ENCODE measurements at regions not wholly inside any gene's neighbourhood (a gene's known extent, or its start where the extent isn't known, plus 50 kb on each side); places are given as distances from the start of the nearest gene placed in this dataset.
A peak's percentile ranks its signal among the peaks of the same experiment; 100 is the strongest.

DNA sequence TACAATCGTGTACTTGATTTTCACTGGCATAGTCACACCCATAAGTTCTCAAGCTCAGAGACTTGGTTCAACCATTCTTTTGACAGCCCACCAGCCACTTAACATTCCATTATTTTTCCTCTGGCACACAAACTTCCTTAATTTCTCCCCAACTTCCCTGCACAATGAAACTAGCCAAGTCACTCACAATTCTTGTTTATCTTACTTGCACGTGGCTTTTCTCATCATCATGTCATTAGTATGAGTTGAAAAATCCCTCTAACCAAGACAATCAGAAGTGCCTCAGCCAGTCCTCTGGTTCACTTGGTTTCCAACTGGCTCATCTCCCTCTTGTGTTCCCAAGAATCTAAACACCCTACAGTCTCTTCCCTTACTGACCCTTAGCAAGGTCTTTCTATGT lies 110.5 kb upstream of the PTPRG start:
- no peaks in the 10 kb centered on the region for H3K4me1 ChIP-seq

GRCh38 chr3:61451841-61452240 lies 109.5 kb upstream of the PTPRG start:
- WGBS, 5 donors = 84 to 93% (median 89%) methylated on average over 4 of the region's 4 CpGs
- intact Hi-C loops (cut with DNase I; ENCODE audit: low total_unique reads) = no loop called here
- TF ChIP-seq POLR2A (IDR thresholded peaks at IDR 0.05) (no peak), EP300 (IDR thresholded peaks at IDR 0.05) (no peak), POLR2AphosphoS5 (IDR thresholded peaks at IDR 0.05) (no peak)
- TF ChIP-seq, protein P1, sequence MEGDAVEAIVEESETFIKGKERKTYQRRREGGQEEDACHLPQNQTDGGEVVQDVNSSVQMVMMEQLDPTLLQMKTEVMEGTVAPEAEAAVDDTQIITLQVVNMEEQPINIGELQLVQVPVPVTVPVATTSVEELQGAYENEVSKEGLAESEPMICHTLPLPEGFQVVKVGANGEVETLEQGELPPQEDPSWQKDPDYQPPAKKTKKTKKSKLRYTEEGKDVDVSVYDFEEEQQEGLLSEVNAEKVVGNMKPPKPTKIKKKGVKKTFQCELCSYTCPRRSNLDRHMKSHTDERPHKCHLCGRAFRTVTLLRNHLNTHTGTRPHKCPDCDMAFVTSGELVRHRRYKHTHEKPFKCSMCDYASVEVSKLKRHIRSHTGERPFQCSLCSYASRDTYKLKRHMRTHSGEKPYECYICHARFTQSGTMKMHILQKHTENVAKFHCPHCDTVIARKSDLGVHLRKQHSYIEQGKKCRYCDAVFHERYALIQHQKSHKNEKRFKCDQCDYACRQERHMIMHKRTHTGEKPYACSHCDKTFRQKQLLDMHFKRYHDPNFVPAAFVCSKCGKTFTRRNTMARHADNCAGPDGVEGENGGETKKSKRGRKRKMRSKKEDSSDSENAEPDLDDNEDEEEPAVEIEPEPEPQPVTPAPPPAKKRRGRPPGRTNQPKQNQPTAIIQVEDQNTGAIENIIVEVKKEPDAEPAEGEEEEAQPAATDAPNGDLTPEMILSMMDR (IDR thresholded peaks at IDR 0.05) = no peak
- Histone ChIP-seq H3K27me3 (no peaks in the 10 kb centered on the region), H3K9me3 (no peaks in the 10 kb centered on the region), H3K36me3 (no peaks in the 10 kb centered on the region), H3K4me3 (no peak overlapping the region), H3K4me1 (no peaks in the 10 kb centered on the region), H3K27ac (no peak overlapping the region)
- DNase-seq = no peak

More for the DNA sequence above, 110.5 kb upstream of the PTPRG start:
- TF ChIP-seq, protein P1 (IDR thresholded peaks at IDR 0.05) = no peak
- TF ChIP-seq POLR2AphosphoS5 (IDR thresholded peaks at IDR 0.05) = no peak
- no peak for TF ChIP-seq EP300 (IDR thresholded peaks at IDR 0.05)
- TF ChIP-seq POLR2A (IDR thresholded peaks at IDR 0.05) = no peak
- intact Hi-C loops (cut with DNase I; ENCODE audit: low total_unique reads) = no loop called here
- no peak overlapping the region for H3K27ac ChIP-seq
- DNase-seq = peak in 1 of 2 donors; percentile 5
- no peak overlapping the region for H3K4me3 ChIP-seq
- H3K27me3 ChIP-seq = no peaks in the 10 kb centered on the region
- H3K36me3 ChIP-seq = no peaks in the 10 kb centered on the region
- 33 to 50% (median 36%) methylated on average over 2 of the region's 2 CpGs for WGBS, 5 donors
- no peaks in the 10 kb centered on the region for H3K9me3 ChIP-seq

DNA sequence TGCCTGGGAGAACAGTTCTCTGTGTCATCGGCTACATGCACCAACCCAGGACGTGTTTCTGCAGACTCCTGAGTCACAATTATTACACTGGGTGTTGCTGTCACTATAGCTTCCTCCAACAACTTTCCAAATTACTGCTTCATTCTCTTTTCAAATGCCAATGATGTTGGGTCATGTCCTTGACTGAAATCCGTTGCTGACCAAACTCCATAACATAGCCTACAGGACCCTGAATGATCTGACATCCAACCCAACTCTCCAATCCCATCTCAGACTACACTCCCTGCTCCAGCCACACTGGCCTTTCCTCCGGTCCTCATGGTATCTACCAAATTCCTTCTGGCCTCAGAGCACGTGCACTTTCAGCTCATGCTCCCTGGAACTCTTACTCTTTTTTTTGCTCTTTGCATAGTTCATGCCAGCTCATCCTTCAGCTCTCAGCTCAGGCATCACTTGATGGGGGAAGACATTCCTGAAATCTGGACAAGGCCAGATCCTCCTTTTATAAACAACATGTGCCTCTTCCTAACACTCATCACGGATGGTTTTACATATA lies 108.8 kb upstream of the PTPRG start:
- intact Hi-C loops (cut with DNase I; ENCODE audit: low total_unique reads) = no loop called here

GRCh38 chr3:61454006-61454585 lies 107.3 kb upstream of the PTPRG start:
- Histone ChIP-seq H3K36me3 (no peaks in the 10 kb centered on the region), H3K27ac (no peak overlapping the region), H3K27me3 (no peaks in the 10 kb centered on the region), H3K9me3 (no peaks in the 10 kb centered on the region), H3K4me1 (no peaks in the 10 kb centered on the region), H3K4me3 (no peak overlapping the region)
- TF ChIP-seq POLR2AphosphoS5 (IDR thresholded peaks at IDR 0.05) = no peak
- no peak for TF ChIP-seq EP300 (IDR thresholded peaks at IDR 0.05)
- TF ChIP-seq POLR2A (IDR thresholded peaks at IDR 0.05) = no peak
- TF ChIP-seq, protein P1 (IDR thresholded peaks at IDR 0.05) = no peak
- WGBS, 5 donors = 71 to 78% (median 74%) methylated on average over 6 of the region's 6 CpGs
- DNase-seq = no peak
- intact Hi-C loops (cut with DNase I; ENCODE audit: low total_unique reads) = no loop called here

More for the DNA sequence above, 108.8 kb upstream of the PTPRG start:
- no peaks in the 10 kb centered on the region for H3K9me3 ChIP-seq
- no peak overlapping the region for H3K4me3 ChIP-seq
- no peak for TF ChIP-seq POLR2AphosphoS5 (IDR thresholded peaks at IDR 0.05)
- TF ChIP-seq, protein P1 (IDR thresholded peaks at IDR 0.05) = no peak
- TF ChIP-seq POLR2A (IDR thresholded peaks at IDR 0.05) = no peak
- TF ChIP-seq EP300 (IDR thresholded peaks at IDR 0.05) = no peak
- 81 to 89% (median 86%) methylated on average over 6 of the region's 6 CpGs for WGBS, 5 donors
- H3K27me3 ChIP-seq = no peaks in the 10 kb centered on the region
- no peak for DNase-seq
- H3K4me1 ChIP-seq = no peaks in the 10 kb centered on the region
- no peak overlapping the region for H3K27ac ChIP-seq
- H3K36me3 ChIP-seq = no peaks in the 10 kb centered on the region

All from stomach (tissue), 8 donors.